HUES6 (cell line): ENCODE measurements at regions not wholly inside any gene's neighbourhood (a gene's known extent, or its start where the extent isn't known, plus 50 kb on each side); places are given as distances from the start of the nearest gene placed in this dataset.

Experiments used
- H3K27ac ChIP-seq: 2 replicates; pipeline ENCODE4 v1.7.0; 2013; ENCODE audit warnings: low read depth, mild to moderate bottlenecking, low read length, inconsistent platforms
- H3K27me3 ChIP-seq: 2 replicates; pipeline ENCODE4 v1.6.1; 2013; ENCODE audit warnings: low read length; ENCODE audit not compliant: control insufficient read depth, insufficient read depth
- H3K36me3 ChIP-seq: 2 replicates; pipeline ENCODE4 v1.6.1; 2013; ENCODE audit warnings: low read length; ENCODE audit not compliant: control insufficient read depth, insufficient read depth
- H3K4me1 ChIP-seq: 2 replicates; pipeline ENCODE4 v1.6.1; 2013; ENCODE audit warnings: low read length; ENCODE audit not compliant: control insufficient read depth, insufficient read depth
- H3K4me3 ChIP-seq: 2 replicates; pipeline ENCODE4 v1.5.1; 2013; ENCODE audit warnings: low read depth, low read length
- H3K9ac ChIP-seq: one replicate; pipeline ENCODE4 v1.6.1; 2013; ENCODE audit warnings: mild to moderate bottlenecking, low read length
- H3K9me3 ChIP-seq: 2 replicates; pipeline ENCODE4 v1.6.1; 2013; ENCODE audit warnings: low read depth, low read length; ENCODE audit not compliant: control insufficient read depth, insufficient read depth

- H3K4me1 ChIP-seq = 0 out of 2 replicates have a peak, but pooled peaks cover 2% of the 10 kb centered on the region
- no peaks in the 10 kb centered on the region for H3K36me3 ChIP-seq
- no peak overlapping the region for H3K4me3 ChIP-seq
- H3K9ac ChIP-seq = no peak overlapping the region
- no peaks in the 10 kb centered on the region for H3K9me3 ChIP-seq
- H3K27ac ChIP-seq = no peak overlapping the region
- H3K27me3 ChIP-seq = no peaks in the 10 kb centered on the region
These were observed 87.9 kb upstream of the MEF2A start for GRCh38 chr15:99477791-99478471.

- Histone ChIP-seq H3K27ac (no peak overlapping the region), H3K9ac (no peak overlapping the region), H3K36me3 (no peaks in the 10 kb centered on the region), H3K27me3 (no peaks in the 10 kb centered on the region), H3K4me3 (no peak overlapping the region), H3K9me3 (no peaks in the 10 kb centered on the region), H3K4me1 (0 out of 2 replicates have a peak, but pooled peaks cover 2% of the 10 kb centered on the region)
These were observed 86.8 kb upstream of the MEF2A start for GRCh38 chr15:99478977-99479376.

DNA sequence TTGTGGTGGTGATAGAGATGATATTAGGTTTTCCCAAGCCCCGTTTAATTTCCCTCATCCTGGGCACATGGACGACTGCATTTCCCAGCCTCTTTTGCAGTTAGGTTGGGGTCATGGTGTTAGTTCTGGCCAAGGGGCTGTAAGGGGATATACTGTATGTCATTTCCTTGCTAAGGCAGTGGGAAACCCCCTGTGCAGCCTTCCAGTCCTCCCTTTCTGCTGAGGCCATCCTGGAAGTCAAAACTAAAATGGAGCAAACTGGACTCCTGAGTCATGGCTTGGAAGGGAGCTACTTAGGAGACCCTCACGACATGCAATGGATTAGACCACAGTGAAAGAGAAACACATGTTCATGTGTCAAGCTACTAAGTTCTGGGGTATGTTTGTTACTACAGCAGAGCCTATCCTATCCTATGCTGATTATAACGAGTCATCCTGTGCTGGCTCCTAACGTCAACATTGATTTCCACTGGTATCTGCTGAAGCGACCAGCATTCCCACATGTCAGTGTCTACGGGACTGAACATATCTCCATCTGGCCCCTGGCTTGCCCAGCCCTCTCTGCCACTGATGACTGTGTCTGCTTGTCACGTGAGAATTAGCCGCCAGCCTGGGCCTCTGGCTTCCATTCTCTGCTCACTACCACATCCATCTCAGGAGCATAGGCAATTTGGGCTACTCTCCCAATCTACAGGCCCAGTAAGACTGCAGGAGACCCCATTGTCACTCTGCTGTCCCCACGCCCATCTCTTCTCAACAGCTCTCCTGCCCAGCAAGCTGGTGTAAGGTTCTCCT is 85.6 kb upstream of the MEF2A start:
- no peak overlapping the region for H3K27ac ChIP-seq
- no peaks in the 10 kb centered on the region for H3K27me3 ChIP-seq
- H3K4me3 ChIP-seq = no peak overlapping the region
- no peaks in the 10 kb centered on the region for H3K9me3 ChIP-seq
- peaks cover 4% of the 10 kb centered on the region for H3K4me1 ChIP-seq
- no peaks in the 10 kb centered on the region for H3K36me3 ChIP-seq
- no peak overlapping the region for H3K9ac ChIP-seq

- Histone ChIP-seq H3K9ac (no peak overlapping the region), H3K9me3 (no peaks in the 10 kb centered on the region), H3K36me3 (no peaks in the 10 kb centered on the region), H3K4me3 (no peak overlapping the region), H3K27ac (no peak overlapping the region), H3K4me1 (peaks cover 15% of the 10 kb centered on the region), H3K27me3 (peaks cover 10% of the 10 kb centered on the region)
These were observed 84.5 kb upstream of the MEF2A start for GRCh38 chr15:99481113-99481950.

- Histone ChIP-seq H3K36me3 (no peaks in the 10 kb centered on the region), H3K4me3 (no peak overlapping the region), H3K27ac (no peak overlapping the region), H3K9ac (no peak overlapping the region), H3K9me3 (no peaks in the 10 kb centered on the region), H3K27me3 (peaks cover 10% of the 10 kb centered on the region), H3K4me1 (peaks cover 15% of the 10 kb centered on the region)
These were observed 83.9 kb upstream of the MEF2A start for GRCh38 chr15:99481951-99482230.

- Histone ChIP-seq H3K27ac (no peak overlapping the region), H3K4me1 (peaks cover 20% of the 10 kb centered on the region), H3K9ac (no peak overlapping the region), H3K4me3 (no peak overlapping the region), H3K36me3 (no peaks in the 10 kb centered on the region), H3K27me3 (peaks cover 10% of the 10 kb centered on the region), H3K9me3 (no peaks in the 10 kb centered on the region)
These were observed 82.8 kb upstream of the MEF2A start for GRCh38 chr15:99482993-99483392.

DNA sequence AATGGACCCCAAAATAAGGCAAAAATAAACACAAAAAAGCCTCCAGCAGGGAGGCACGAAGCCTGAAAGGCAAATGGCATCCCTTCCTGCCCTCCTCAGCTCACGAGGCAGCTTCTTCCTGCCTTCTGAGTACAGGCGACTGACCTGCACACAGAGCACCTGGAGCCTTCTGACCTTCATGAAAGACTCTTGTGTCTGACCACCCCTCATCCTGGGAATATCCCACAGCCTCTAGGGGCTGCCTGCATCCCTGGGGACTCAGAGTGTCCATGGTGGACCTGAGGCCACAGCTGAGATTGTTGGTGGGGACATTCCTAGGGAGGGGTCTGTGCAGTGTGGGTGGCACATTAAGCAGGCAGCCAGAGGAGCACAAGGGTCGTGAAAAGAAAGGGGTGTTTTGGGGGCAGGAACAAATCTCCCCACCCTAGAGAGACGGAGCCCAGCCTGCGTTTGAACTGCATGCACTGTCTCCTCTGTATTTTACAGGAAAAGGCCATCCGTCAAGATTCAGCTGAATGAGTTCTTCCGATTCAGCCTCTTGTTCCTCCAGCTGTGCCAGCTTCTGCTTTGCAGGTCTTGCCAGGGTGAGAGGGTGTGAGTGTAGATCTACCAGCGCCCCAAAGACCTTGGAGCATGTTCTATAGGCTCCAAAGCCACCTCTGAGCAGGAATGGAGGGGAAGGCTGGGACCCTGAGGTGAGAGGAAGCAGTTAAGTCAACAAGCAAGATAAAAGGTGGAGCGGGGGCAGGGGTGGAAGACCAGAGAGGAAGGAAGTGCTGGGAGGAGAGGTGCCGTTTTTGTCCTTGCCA is 80.4 kb upstream of the MEF2A start:
- Histone ChIP-seq H3K9me3 (no peaks in the 10 kb centered on the region), H3K4me1 (peaks cover 20% of the 10 kb centered on the region), H3K9ac (no peak overlapping the region), H3K4me3 (peak overlapping the region; percentile 58; the same call in 1 of the 2 replicates), H3K36me3 (no peaks in the 10 kb centered on the region), H3K27me3 (peaks cover 10% of the 10 kb centered on the region), H3K27ac (no peak overlapping the region)

GRCh38 chr15:99485992-99486370 is 79.8 kb upstream of the MEF2A start:
- Histone ChIP-seq H3K36me3 (no peaks in the 10 kb centered on the region), H3K4me1 (peaks cover 20% of the 10 kb centered on the region), H3K9ac (no peak overlapping the region), H3K9me3 (no peaks in the 10 kb centered on the region), H3K27me3 (peaks cover 10% of the 10 kb centered on the region), H3K4me3 (peak overlapping the region; percentile 58), H3K27ac (no peak overlapping the region)

DNA sequence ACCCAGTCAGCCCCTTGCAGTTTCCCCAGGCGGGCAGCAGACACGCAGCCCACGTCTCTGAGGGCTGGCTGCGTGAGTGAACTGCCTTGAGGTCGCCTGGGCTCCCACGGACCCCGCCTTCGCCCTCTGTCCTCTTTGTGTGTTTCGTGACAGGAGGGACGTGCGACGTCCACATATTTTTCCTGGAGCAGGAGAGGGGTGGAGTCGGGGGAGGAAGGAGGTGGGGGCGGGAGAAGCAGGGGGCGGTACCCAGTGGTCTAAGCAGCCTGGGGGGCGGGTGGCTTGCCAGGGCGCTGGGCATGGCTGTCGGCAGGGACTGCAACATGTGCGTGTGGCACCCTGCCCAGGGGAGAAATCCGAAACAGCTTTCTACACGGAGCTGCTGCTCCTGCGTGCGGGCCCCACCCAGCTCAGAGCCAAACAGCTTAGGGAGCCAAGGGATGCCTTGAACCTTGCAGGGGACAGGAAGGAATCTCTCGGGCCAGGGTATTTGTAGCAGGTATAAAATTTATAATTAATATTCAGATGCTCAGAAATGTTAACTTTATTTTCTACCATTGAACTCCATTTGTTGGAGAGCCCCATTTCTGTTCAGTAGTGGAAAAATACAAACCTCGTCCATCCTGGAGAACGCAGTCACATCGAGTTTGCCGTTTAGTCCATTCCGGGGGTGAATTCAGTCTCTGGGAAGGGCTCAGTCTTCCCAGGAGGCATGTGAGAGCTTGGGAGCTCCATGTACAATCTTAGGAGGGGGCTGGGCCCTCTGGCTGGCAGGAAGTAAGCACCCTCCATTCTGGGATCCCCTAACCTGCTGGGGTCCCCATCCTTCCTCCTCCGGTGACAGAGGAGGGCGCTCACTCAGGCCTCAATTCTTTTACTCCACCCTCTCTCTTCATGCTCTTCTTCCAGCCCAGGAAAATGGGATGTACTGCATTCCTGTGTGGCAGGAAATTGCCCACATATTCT is 79.1 kb upstream of the MEF2A start:
- Histone ChIP-seq H3K27ac (no peak overlapping the region), H3K4me1 (peaks cover 20% of the 10 kb centered on the region), H3K4me3 (peak overlapping the region; percentile 58), H3K27me3 (peaks cover 10% of the 10 kb centered on the region), H3K9ac (no peak overlapping the region), H3K9me3 (no peaks in the 10 kb centered on the region), H3K36me3 (no peaks in the 10 kb centered on the region)

- Histone ChIP-seq H3K9me3 (no peaks in the 10 kb centered on the region), H3K27ac (no peak overlapping the region), H3K36me3 (no peaks in the 10 kb centered on the region), H3K9ac (no peak overlapping the region), H3K4me3 (peak overlapping the region; percentile 58), H3K27me3 (peaks cover 10% of the 10 kb centered on the region), H3K4me1 (peaks cover 20% of the 10 kb centered on the region)
These were observed 78.5 kb upstream of the MEF2A start for GRCh38 chr15:99487337-99487730.
